ENCODE measurements at regions not wholly inside any gene's neighbourhood (a gene's known extent, or its start where the extent isn't known, plus 50 kb on each side); places are given as distances from the start of the nearest gene placed in this dataset.

DNA sequence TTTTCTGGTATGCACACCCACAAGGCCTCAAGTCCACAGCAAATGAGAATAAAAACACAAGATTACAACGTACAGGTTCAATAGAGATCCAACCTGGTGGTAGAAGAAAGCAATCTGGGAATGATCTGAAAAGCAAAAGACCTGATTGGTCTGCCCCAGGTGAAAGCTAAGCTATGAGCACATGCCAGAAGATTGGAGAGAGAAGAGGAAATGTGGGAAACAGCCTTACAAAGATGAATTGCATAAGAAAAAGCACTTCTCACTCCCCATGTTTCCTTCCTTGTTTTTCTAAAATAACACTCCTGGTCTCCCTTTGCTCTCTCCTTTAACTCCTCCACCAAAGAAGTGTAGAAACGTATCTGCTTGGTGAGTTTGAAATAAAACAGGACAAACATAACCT lies 77.3 kb upstream of the ANO6 start:
- no peak for TF ChIP-seq POLR2A (IDR thresholded peaks at IDR 0.05)
- TF ChIP-seq, protein P1, sequence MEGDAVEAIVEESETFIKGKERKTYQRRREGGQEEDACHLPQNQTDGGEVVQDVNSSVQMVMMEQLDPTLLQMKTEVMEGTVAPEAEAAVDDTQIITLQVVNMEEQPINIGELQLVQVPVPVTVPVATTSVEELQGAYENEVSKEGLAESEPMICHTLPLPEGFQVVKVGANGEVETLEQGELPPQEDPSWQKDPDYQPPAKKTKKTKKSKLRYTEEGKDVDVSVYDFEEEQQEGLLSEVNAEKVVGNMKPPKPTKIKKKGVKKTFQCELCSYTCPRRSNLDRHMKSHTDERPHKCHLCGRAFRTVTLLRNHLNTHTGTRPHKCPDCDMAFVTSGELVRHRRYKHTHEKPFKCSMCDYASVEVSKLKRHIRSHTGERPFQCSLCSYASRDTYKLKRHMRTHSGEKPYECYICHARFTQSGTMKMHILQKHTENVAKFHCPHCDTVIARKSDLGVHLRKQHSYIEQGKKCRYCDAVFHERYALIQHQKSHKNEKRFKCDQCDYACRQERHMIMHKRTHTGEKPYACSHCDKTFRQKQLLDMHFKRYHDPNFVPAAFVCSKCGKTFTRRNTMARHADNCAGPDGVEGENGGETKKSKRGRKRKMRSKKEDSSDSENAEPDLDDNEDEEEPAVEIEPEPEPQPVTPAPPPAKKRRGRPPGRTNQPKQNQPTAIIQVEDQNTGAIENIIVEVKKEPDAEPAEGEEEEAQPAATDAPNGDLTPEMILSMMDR (IDR thresholded peaks at IDR 0.05), result no peak
- intact Hi-C loops (cut with DNase I), result no loop called here
- DNase-seq, result no peak
- Histone ChIP-seq H3K4me3 (no peak overlapping the region), H3K4me1 (no peaks in the 10 kb centered on the region), H3K36me3 (replicated peaks in 1 of 2; ENCODE audit: insufficient read depth in 1 of 2, low read depth in 2 of 2) (no peaks in the 10 kb centered on the region), H3K27me3 (no peaks in the 10 kb centered on the region), H3K27ac (no peak overlapping the region), H3K9me3 (no peaks in the 10 kb centered on the region)
- no peak for ATAC-seq
- 42 to 54% methylated on average over 2 of the region's 2 CpGs for WGBS, 2 donors

DNA sequence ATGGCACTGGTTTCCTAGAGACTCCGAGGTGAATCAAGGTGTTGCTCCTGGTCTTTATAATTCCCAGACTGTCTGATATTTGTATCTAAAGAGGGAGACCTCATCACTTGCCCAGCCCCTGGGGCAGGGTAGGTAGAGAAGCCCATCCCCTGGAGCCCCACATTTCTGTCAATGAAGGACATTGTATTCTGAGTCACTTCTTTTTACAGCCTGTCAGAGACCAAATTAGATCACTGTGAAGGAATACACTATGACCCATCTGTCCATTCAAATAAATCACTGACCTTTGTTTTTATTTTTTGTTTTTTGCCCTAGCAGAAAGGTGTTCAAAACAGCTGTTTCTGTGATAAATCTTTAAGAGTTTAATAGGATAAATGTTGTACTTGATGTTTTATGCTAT lies 67.9 kb upstream of the ANO6 start:
- Histone ChIP-seq H3K4me1 (no peaks in the 10 kb centered on the region), H3K4me3 (no peak overlapping the region), H3K36me3 (replicated peaks in 1 of 2; ENCODE audit: insufficient read depth in 1 of 2, low read depth in 2 of 2) (no peaks in the 10 kb centered on the region), H3K27ac (no peak overlapping the region), H3K27me3 (no peaks in the 10 kb centered on the region), H3K9me3 (peaks cover 0 to 9% (median 0%) of the 10 kb centered on the region in 3 donors)
- TF ChIP-seq, protein P1 (IDR thresholded peaks at IDR 0.05), result no peak
- TF ChIP-seq POLR2A (IDR thresholded peaks at IDR 0.05), result no peak
- no peak for DNase-seq
- ATAC-seq, result no peak
- intact Hi-C loops (cut with DNase I), result no loop called here
- 57% methylated on average over 1 of the region's 1 CpG; no CpG with 5 or more reads in 1 of the 2 donors for whole genome bisulfite sequencing, 2 donors

DNA sequence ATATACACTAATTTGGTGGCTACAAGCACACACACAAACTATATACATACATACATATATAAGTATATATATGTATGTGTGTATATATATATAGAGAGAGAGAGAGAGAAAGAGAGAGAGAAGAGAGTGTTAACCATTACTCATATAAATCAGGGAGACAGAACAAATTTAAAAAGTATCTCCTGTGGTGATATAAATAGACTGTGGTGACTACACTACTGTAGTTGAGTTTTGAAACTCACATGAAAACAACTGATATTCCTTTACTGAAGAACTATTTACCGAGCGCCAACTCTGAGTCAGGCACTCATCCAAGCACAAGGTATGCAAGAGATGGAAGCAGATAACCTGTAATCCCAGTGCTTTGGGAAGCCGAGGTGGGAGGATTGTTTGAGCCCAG lies 67.3 kb upstream of the ANO6 start:
- ATAC-seq, result no peak
- no peak overlapping the region for H3K4me3 ChIP-seq
- intact Hi-C loops (cut with DNase I), result no loop called here
- DNase-seq, result no peak
- no peaks in the 10 kb centered on the region for H3K36me3 ChIP-seq (replicated peaks in 1 of 2; ENCODE audit: insufficient read depth in 1 of 2, low read depth in 2 of 2)
- no peak overlapping the region for H3K27ac ChIP-seq
- no peaks in the 10 kb centered on the region for H3K4me1 ChIP-seq
- TF ChIP-seq POLR2A (IDR thresholded peaks at IDR 0.05), result no peak
- TF ChIP-seq, protein P1 (IDR thresholded peaks at IDR 0.05), result no peak
- 87 to 95% methylated on average over 3 of the region's 3 CpGs for WGBS, 2 donors
- H3K9me3 ChIP-seq, result peaks cover 0 to 9% (median 0%) of the 10 kb centered on the region in 3 donors
- no peaks in the 10 kb centered on the region for H3K27me3 ChIP-seq

DNA sequence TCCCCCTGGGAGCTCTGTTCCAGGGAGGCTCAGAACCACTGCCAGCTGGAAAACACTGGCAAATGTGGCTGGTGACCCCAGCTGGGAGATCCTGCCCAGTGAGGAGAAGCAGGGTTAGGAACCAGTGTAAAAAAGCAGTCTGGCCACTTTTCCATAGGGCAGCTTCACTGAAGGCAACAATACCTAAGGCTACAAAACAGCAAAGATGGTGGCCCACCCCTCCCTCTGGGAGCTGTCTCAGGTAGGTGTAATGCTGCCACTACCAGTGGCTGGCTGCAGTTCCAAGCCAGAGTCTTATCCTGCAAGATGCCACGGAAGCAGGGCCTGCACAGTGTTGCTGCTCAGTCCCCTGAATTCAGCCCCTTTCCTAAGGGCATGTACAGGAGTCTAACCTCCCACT lies 50.6 kb upstream of the ANO6 start:
- no peaks in the 10 kb centered on the region for H3K9me3 ChIP-seq
- ATAC-seq, result no peak
- intact Hi-C loops (cut with DNase I), result loop anchor here (10.0 kb wide), 1 partner anchor 220 kb away; no protein-coding TSS in a partner anchor
- H3K27me3 ChIP-seq, result no peaks in the 10 kb centered on the region
- H3K27ac ChIP-seq, result no peak overlapping the region
- no peak overlapping the region for H3K4me3 ChIP-seq
- H3K4me1 ChIP-seq, result no peaks in the 10 kb centered on the region
- H3K36me3 ChIP-seq (replicated peaks in 1 of 2; ENCODE audit: insufficient read depth in 1 of 2, low read depth in 2 of 2), result no peaks in the 10 kb centered on the region
- no peak for TF ChIP-seq POLR2A (IDR thresholded peaks at IDR 0.05)
- TF ChIP-seq, protein P1 (IDR thresholded peaks at IDR 0.05), result no peak
- WGBS, 2 donors, result 75 to 100% methylated on average over 1 of the region's 1 CpG
- DNase-seq, result no peak

DNA sequence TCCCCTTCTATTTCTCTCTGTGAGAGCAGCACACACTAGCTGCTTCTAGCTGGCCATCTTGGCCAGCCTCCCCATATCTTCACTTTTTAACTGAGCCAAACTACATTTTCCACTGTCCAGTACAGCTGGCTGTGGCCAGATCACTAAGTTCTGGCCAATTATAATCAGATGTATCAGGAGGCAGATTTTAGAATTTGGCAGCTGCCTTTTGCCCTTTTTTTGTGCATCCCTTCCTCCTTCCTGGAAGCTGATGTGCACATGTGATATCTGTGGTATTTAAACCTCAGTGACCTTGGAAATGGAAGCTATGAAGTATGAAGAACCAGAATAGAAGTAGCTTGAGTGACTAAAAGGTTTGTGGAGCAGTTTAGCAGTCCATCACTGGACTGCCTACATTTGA lies 49.8 kb upstream of the ANO6 start:
- Histone ChIP-seq H3K4me1 (no peaks in the 10 kb centered on the region), H3K27me3 (no peaks in the 10 kb centered on the region), H3K27ac (no peak overlapping the region), H3K36me3 (replicated peaks in 1 of 2; ENCODE audit: insufficient read depth in 1 of 2, low read depth in 2 of 2) (no peaks in the 10 kb centered on the region), H3K9me3 (no peaks in the 10 kb centered on the region), H3K4me3 (no peak overlapping the region)
- intact Hi-C loops (cut with DNase I), result loop anchor here (10.0 kb wide), 1 partner anchor 219 kb away; no protein-coding TSS in a partner anchor
- DNase-seq (no peak), ATAC-seq (peak; percentile 12)
- no peak for TF ChIP-seq POLR2A (IDR thresholded peaks at IDR 0.05)
- TF ChIP-seq, protein P1 (IDR thresholded peaks at IDR 0.05), result no peak

All from body of pancreas (tissue), 4 donors.